PC-3 (cell line): ENCODE measurements at regions not wholly inside any gene's neighbourhood (a gene's known extent, or its start where the extent isn't known, plus 50 kb on each side); places are given as distances from the start of the nearest gene placed in this dataset.

Experiments
- ATAC-seq: fragments of 200-7000 bp; cut with Tn5 transposase; 2 replicates; pipeline ENCODE4 v1.9.1; 2020; ENCODE audit warnings: mild to moderate bottlenecking, moderate library complexity
- BruUV-seq: library from RNA; stranded (reverse); fragments of 400-500 nt; replicated peaks from 2 replicates; lab custom pipeline; 2021; lab: Mats Ljungman, UMichigan
- CTCF ChIA-PET: fragments of 300-600 bp; sonication (Branson Sonifier 250); formaldehyde crosslinking; loops from one replicate; lab custom pipeline; 2022; ENCODE audit warnings: antibody characterized with exemption; lab: Charles Lee
- POLR2A ChIA-PET: fragments of 300-600 bp; sonication (Branson Sonifier 250); formaldehyde crosslinking; loops from one replicate; lab custom pipeline; 2022; ENCODE audit warnings: antibody characterized with exemption; ENCODE audit not compliant: unreplicated experiment; lab: Charles Lee
- DNase-seq: peaks from one replicate; pipeline ENCODE4 v3.0.0-alpha.2; 2015
- H2AFZ ChIP-seq: fragments of 300-600 bp; sonication (generic); 2 replicates; pipeline ENCODE4 v1.6.0; 2016; ENCODE audit warnings: antibody characterized with exemption, low read length
- H3F3A ChIP-seq: fragments of 300-600 bp; sonication (generic); one replicate; pipeline ENCODE4 v1.6.0; 2017; ENCODE audit warnings: antibody characterized with exemption, low read length, control low read depth, mild to moderate bottlenecking; ENCODE audit not compliant: unreplicated experiment
- H3K27ac ChIP-seq: fragments of 300-600 bp; sonication (generic); 2 replicates; pipeline ENCODE4 v1.5.1; 2016; ENCODE audit warnings: mild to moderate bottlenecking, low read length
- H3K27me3 ChIP-seq: fragments of 300-600 bp; sonication (generic); 2 replicates; pipeline ENCODE4 v1.6.1; 2016; ENCODE audit warnings: low read length, mixed read lengths
- H3K36me3 ChIP-seq: fragments of 300-600 bp; sonication (generic); 2 replicates; pipeline ENCODE4 v1.6.1; 2016; ENCODE audit warnings: low read depth, mixed run types, low read length, mixed read lengths
- H3K4me1 ChIP-seq: fragments of 300-600 bp; sonication (generic); 2 replicates; pipeline ENCODE4 v1.5.1; 2016; ENCODE audit warnings: low read length; ENCODE audit not compliant: insufficient read depth
- H3K4me2 ChIP-seq: fragments of 300-600 bp; sonication (generic); 2 replicates; pipeline ENCODE4 v1.6.0; 2016; ENCODE audit warnings: low read length
- H3K4me3 ChIP-seq: fragments of 300-600 bp; sonication (generic); 2 replicates; pipeline ENCODE4 v1.5.1; 2016; ENCODE audit warnings: mild to moderate bottlenecking, low read length, mixed read lengths
- H3K79me2 ChIP-seq: fragments of 300-600 bp; sonication (generic); 2 replicates; pipeline ENCODE4 v1.6.1; 2017; ENCODE audit warnings: low read length, mixed read lengths
- H3K9ac ChIP-seq: fragments of 300-600 bp; sonication (generic); 2 replicates; pipeline ENCODE4 v1.6.0; 2016; ENCODE audit warnings: mild to moderate bottlenecking, low read length
- H3K9me2 ChIP-seq: fragments of 300-600 bp; sonication (generic); replicated peaks from 2 replicates; pipeline ENCODE4 v1.6.1; 2016; ENCODE audit warnings: mixed run types, low read length, mixed read lengths
- H3K9me3 ChIP-seq: fragments of 300-600 bp; sonication (generic); 2 replicates; pipeline ENCODE4 v1.6.1; 2016; ENCODE audit warnings: low read length, mixed read lengths
- H4K20me1 ChIP-seq: fragments of 300-600 bp; sonication (generic); 2 replicates; pipeline ENCODE4 v1.6.1; 2016; ENCODE audit warnings: low read length, mixed read lengths
- CTCF ChIP-seq: fragments of 300-600 bp; sonication (generic); conservative IDR thresholded peaks from 2 replicates; pipeline ENCODE4 v1.5.1; 2017; ENCODE audit warnings: antibody characterized with exemption, low read depth, mild to moderate bottlenecking, low read length
- EZH2 ChIP-seq: fragments of 300-600 bp; sonication (generic); IDR thresholded peaks from one replicate; pipeline ENCODE4 v1.6.1; 2017; ENCODE audit warnings: antibody characterized with exemption, mild to moderate bottlenecking, low read length; ENCODE audit not compliant: unreplicated experiment
- EZH2phosphoT487 ChIP-seq: fragments of 300-600 bp; sonication (generic); IDR thresholded peaks from 2 replicates; pipeline ENCODE4 v1.6.1; 2018; ENCODE audit warnings: mild to moderate bottlenecking, antibody characterized with exemption, low read length, borderline replicate concordance
- intact Hi-C: fragments of 100-400 bp; cut with micrococcal nuclease; formaldehyde crosslinking; loops from 2 replicates; pipeline ENCODE4 v1.9.0; 2023

- Histone ChIP-seq H3K9ac (no peak overlapping the region), H4K20me1 (no peaks in the 10 kb centered on the region), H2AFZ (no peak overlapping the region), H3K79me2 (no peaks in the 10 kb centered on the region), H3K9me3 (no peaks in the 10 kb centered on the region), H3F3A (no peaks in the 10 kb centered on the region), H3K4me2 (no peak overlapping the region), H3K27ac (no peak overlapping the region), H3K36me3 (no peaks in the 10 kb centered on the region), H3K27me3 (no peaks in the 10 kb centered on the region), H3K4me3 (no peak overlapping the region), H3K9me2 (no peaks in the 10 kb centered on the region), H3K4me1 (no peaks in the 10 kb centered on the region)
- ChIA-PET CTCF (no interaction called here), POLR2A (no interaction called here)
- ATAC-seq (no peak), DNase-seq (no peak)
- BruUV-seq: no TSS peak
- intact Hi-C loops: no loop called here
- no peak for TF ChIP-seq EZH2
- no peak for TF ChIP-seq CTCF
- TF ChIP-seq EZH2phosphoT487: no peak
These were observed 197.8 kb downstream of the DMAC1 start for GRCh38 chr9:7601739-7602138.

DNA sequence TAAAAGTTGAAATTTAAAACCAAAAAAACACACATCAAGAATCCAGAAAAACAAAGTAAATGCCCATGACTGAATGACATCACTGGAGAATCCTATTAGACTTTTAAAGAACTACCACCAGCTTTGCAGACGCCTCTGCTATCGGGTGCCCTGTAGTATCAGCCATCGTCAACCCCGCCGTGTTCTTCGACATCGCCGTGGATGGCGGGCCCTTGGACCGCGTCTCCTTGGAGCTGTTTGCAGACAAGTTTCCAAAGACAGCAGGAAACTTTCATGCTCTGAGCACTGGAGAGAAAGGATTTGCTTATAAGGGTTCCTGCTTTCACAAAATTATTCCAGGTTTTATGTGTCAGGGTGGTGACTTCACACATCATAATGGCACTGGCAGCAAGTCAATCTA is 201.9 kb downstream of the DMAC1 start:
- no peak overlapping the region for H3K27ac ChIP-seq
- no peaks in the 10 kb centered on the region for H3F3A ChIP-seq
- CTCF ChIA-PET: no interaction called here
- intact Hi-C loops: no loop called here
- H3K4me2 ChIP-seq: no peak overlapping the region
- no peak overlapping the region for H3K9ac ChIP-seq
- ATAC-seq (no peak), DNase-seq (no peak)
- no peaks in the 10 kb centered on the region for H3K27me3 ChIP-seq
- no peak overlapping the region for H3K4me3 ChIP-seq
- no peaks in the 10 kb centered on the region for H3K36me3 ChIP-seq
- no peak for TF ChIP-seq EZH2
- no peak for TF ChIP-seq CTCF
- TF ChIP-seq EZH2phosphoT487: no peak
- no peaks in the 10 kb centered on the region for H3K79me2 ChIP-seq
- no TSS peak for BruUV-seq
- POLR2A ChIA-PET: no interaction called here
- H2AFZ ChIP-seq: no peak overlapping the region
- H4K20me1 ChIP-seq: no peaks in the 10 kb centered on the region
- no peaks in the 10 kb centered on the region for H3K9me2 ChIP-seq
- H3K9me3 ChIP-seq: no peaks in the 10 kb centered on the region
- H3K4me1 ChIP-seq: no peaks in the 10 kb centered on the region

- H3F3A ChIP-seq: no peaks in the 10 kb centered on the region
- H3K27ac ChIP-seq: no peak overlapping the region
- intact Hi-C loops: no loop called here
- no peak for TF ChIP-seq CTCF
- POLR2A ChIA-PET: no interaction called here
- H3K9ac ChIP-seq: no peak overlapping the region
- no TSS peak for BruUV-seq
- CTCF ChIA-PET: no interaction called here
- H4K20me1 ChIP-seq: no peaks in the 10 kb centered on the region
- no peak overlapping the region for H3K4me2 ChIP-seq
- H3K9me3 ChIP-seq: no peaks in the 10 kb centered on the region
- no peaks in the 10 kb centered on the region for H3K27me3 ChIP-seq
- H3K9me2 ChIP-seq: no peaks in the 10 kb centered on the region
- no peak overlapping the region for H3K4me3 ChIP-seq
- no peaks in the 10 kb centered on the region for H3K36me3 ChIP-seq
- no peak overlapping the region for H2AFZ ChIP-seq
- DNase-seq (no peak), ATAC-seq (no peak)
- no peaks in the 10 kb centered on the region for H3K79me2 ChIP-seq
- H3K4me1 ChIP-seq: no peaks in the 10 kb centered on the region
These were observed 207.0 kb downstream of the DMAC1 start for GRCh38 chr9:7592321-7593316.
